HCT116 (cell line): ENCODE measurements at regions not wholly inside any gene's neighbourhood (a gene's known extent, or its start where the extent isn't known, plus 50 kb on each side); places are given as distances from the start of the nearest gene placed in this dataset.

Experiments used
- ATAC-seq: fragments of 200-7000 bp; cut with Tn5 transposase; 2 replicates; pipeline ENCODE4 v1.9.1; 2020; ENCODE audit warnings: mild to moderate bottlenecking, moderate library complexity
- BruUV-seq: library from RNA; stranded (reverse); fragments of 400-500 nt; replicated peaks from 2 replicates; lab custom pipeline; 2021; lab: Mats Ljungman, UMichigan
- CTCF ChIA-PET: fragments of 300-600 bp; sonication (Branson Sonifier 250); formaldehyde crosslinking; loops from one replicate; lab custom pipeline; 2021; ENCODE audit warnings: antibody characterized with exemption; lab: Charles Lee
- POLR2A ChIA-PET: fragments of 300-600, 350-600 bp; sonication (Branson Sonifier 250); formaldehyde crosslinking; loops from one replicate; lab custom pipeline; 2021; ENCODE audit warnings: antibody characterized with exemption; lab: Charles Lee
- RAD21 ChIA-PET, 2 experiments: fragments of 300-600 bp; sonication (Branson Sonifier 250); formaldehyde crosslinking; loops; one replicate each; lab custom pipeline; 2023; ENCODE audit warnings: low total read pairs in 2 of 2; ENCODE audit not compliant: uncharacterized antibody in 2 of 2, unreplicated experiment in 2 of 2, low non-redundant PET in 1 of 2; lab: Charles Lee
- DNase-seq: peaks from one replicate; pipeline ENCODE4 v3.0.0-alpha.2; 2010; ENCODE audit warnings: low read depth, low spot score
- H2AFZ ChIP-seq: fragments of 200-600 bp; shearing (Covaris generic), sonication (generic); 2 replicates; pipeline ENCODE4 v1.6.1; 2017; ENCODE audit warnings: low read depth, mixed run types, mixed read lengths, antibody characterized with exemption, low read length; ENCODE audit not compliant: poor library complexity, severe bottlenecking
- H3K27ac ChIP-seq: 2 replicates; pipeline ENCODE4 v1.5.1; 2012; ENCODE audit warnings: low read depth, low read length
- H3K27me3 ChIP-seq: fragments of 200-600 bp; sonication (generic); 2 replicates; pipeline ENCODE4 v1.6.1; 2016; ENCODE audit warnings: mixed run types, low read length, mixed read lengths; ENCODE audit not compliant: insufficient read depth
- H3K36me3 ChIP-seq, 2 experiments: fragments of 200-500 bp in 1 of 2; fragments of 200-600 bp in 1 of 2; sonication (Bioruptor generic) in 1 of 2; sonication (generic) in 1 of 2; 2 replicates each; pipeline versions ENCODE4 v1.5.1 to v1.6.1; 2014 to 2016; ENCODE audit warnings: low read length in 2 of 2, inconsistent platforms in 1 of 2, mixed read lengths in 1 of 2, mixed run types in 1 of 2; ENCODE audit not compliant: insufficient read depth in 2 of 2, control insufficient read depth in 1 of 2
- H3K4me1 ChIP-seq, 2 experiments: fragments of 200-600 bp in 1 of 2; sonication (generic) in 1 of 2; 2 replicates each; pipeline versions ENCODE4 v1.5.1 to v1.6.1; 2012 to 2017; ENCODE audit warnings: low read length in 2 of 2, inconsistent platforms in 1 of 2, mild to moderate bottlenecking in 1 of 2, mixed read lengths in 1 of 2, mixed run types in 1 of 2, moderate library complexity in 1 of 2; ENCODE audit not compliant: insufficient read depth in 2 of 2, control insufficient read depth in 1 of 2
- H3K4me2 ChIP-seq: fragments of 200-600 bp; sonication (generic); 2 replicates; pipeline ENCODE4 v1.6.1; 2017; ENCODE audit warnings: mixed run types, low read length, mixed read lengths
- H3K4me3 ChIP-seq, 2 experiments: fragments of 200-600 bp in 1 of 2; sonication (generic) in 1 of 2; replicated peaks in 1 of 2; 2 replicates each; pipeline ENCODE4 v1.5.1; 2011 to 2016; ENCODE audit warnings: low read length in 2 of 2, control low read depth in 1 of 2, low read depth in 1 of 2, mild to moderate bottlenecking in 1 of 2, mixed read lengths in 1 of 2, mixed run types in 1 of 2
- H3K79me2 ChIP-seq: fragments of 200-600 bp; sonication (generic); 2 replicates; pipeline ENCODE4 v1.6.1; 2017; ENCODE audit warnings: mild to moderate bottlenecking, mixed run types, low read length, moderate library complexity, mixed read lengths; ENCODE audit not compliant: insufficient read depth
- H3K9ac ChIP-seq: fragments of 200-600 bp; sonication (generic); 2 replicates; pipeline ENCODE4 v1.6.1; 2016; ENCODE audit warnings: low read length, mixed read lengths
- H3K9me2 ChIP-seq: fragments of 200-600 bp; sonication (generic), shearing (Covaris generic); 2 replicates; pipeline ENCODE4 v1.6.1; 2017; ENCODE audit warnings: mixed run types, mild to moderate bottlenecking, moderate library complexity; ENCODE audit not compliant: insufficient read depth
- H3K9me3 ChIP-seq, 2 experiments: fragments of 200-500 bp in 1 of 2; fragments of 200-600 bp in 1 of 2; sonication (Bioruptor generic) in 1 of 2; sonication (generic) in 1 of 2; 2 replicates each; pipeline ENCODE4 v1.6.1; 2014 to 2017; ENCODE audit warnings: low read length in 2 of 2, mixed read lengths in 2 of 2, inconsistent platforms in 1 of 2, low read depth in 1 of 2, mild to moderate bottlenecking in 1 of 2, mixed run types in 1 of 2, moderate library complexity in 1 of 2; ENCODE audit not compliant: control insufficient read depth in 1 of 2, insufficient read depth in 1 of 2
- H4K20me1 ChIP-seq: fragments of 200-600 bp; sonication (generic), shearing (Covaris generic); 2 replicates; pipeline ENCODE4 v1.6.1; 2017; ENCODE audit warnings: mixed run types, mild to moderate bottlenecking, moderate library complexity; ENCODE audit not compliant: insufficient read depth
- CBX3 ChIP-seq: IDR thresholded peaks from 2 replicates; pipeline ENCODE4 v1.6.1; 2012; ENCODE audit warnings: low read depth
- CEBPB ChIP-seq: IDR thresholded peaks from 2 replicates; pipeline ENCODE4 v1.6.1; 2012; ENCODE audit warnings: low read depth
- EGR1 ChIP-seq: IDR thresholded peaks from 2 replicates; pipeline ENCODE4 v1.6.1; 2012; ENCODE audit warnings: low read depth
- ELF1 ChIP-seq: IDR thresholded peaks from 2 replicates; pipeline ENCODE4 v1.6.1; 2012; ENCODE audit warnings: low read depth, borderline replicate concordance
- EZH2 ChIP-seq: fragments of 200-600 bp; sonication (generic); IDR thresholded peaks from 2 replicates; pipeline ENCODE4 v1.6.1; 2017; ENCODE audit warnings: antibody characterized with exemption, mixed run types
- JUND ChIP-seq: IDR thresholded peaks from 2 replicates; pipeline ENCODE4 v1.6.1; 2012
- POLR2AphosphoS5 ChIP-seq: IDR thresholded peaks from 2 replicates; pipeline ENCODE4 v1.6.1; 2011; ENCODE audit warnings: mild to moderate bottlenecking, low read depth, low read length, moderate library complexity
- SP1 ChIP-seq: IDR thresholded peaks from 2 replicates; pipeline ENCODE4 v1.6.1; 2012; ENCODE audit warnings: low read depth
- TCF7L2 ChIP-seq: IDR thresholded peaks from 2 replicates; pipeline ENCODE4 v1.7.0; 2011; ENCODE audit warnings: borderline replicate concordance, inconsistent platforms; ENCODE audit not compliant: insufficient read depth, insufficient read length; ENCODE audit errors: extremely low read depth
- intact Hi-C: fragments of 100-400 bp; cut with micrococcal nuclease; formaldehyde crosslinking; loops from 2 replicates; pipeline ENCODE4 v1.10.0; 2022
- TF ChIP-seq, protein P1 (sequence below): IDR thresholded peaks from 2 replicates; pipeline ENCODE4 v1.6.1; 2012
- TF ChIP-seq, protein P2 (sequence below): IDR thresholded peaks from 2 replicates; pipeline ENCODE4 v1.6.1; 2012; ENCODE audit warnings: low read depth
- TF ChIP-seq, protein P3 (sequence below): IDR thresholded peaks from 2 replicates; pipeline ENCODE4 v1.6.1; 2012

DNA sequence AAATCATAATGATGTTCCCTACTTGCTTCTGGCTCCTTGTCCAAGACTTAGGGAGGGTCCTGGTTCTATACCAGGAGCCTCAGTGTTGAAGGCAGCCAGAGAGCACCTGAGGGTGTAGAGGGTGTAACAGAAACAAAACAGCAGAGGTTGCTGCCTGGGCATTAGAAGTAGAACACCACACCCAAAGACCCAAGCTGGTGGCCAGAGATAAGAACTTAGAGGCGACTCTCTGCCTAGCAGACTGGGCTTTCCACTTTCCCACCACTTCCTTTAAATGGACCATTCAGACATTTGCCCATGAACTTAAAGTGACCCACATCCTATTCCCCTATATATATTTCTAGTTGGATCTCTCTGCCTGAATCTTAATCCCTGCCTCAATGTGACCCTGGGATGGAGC is 189.8 kb downstream of the KLF13 start:
- Histone ChIP-seq H3K79me2 (no peaks in the 10 kb centered on the region), H3K36me3 (no peaks in the 10 kb centered on the region), H2AFZ (no peak overlapping the region), H3K4me1 (no peaks in the 10 kb centered on the region), H4K20me1 (no peaks in the 10 kb centered on the region), H3K4me3 (no peak overlapping the region), H3K4me2 (no peak overlapping the region), H3K9me2 (no peaks in the 10 kb centered on the region), H3K27ac (no peak overlapping the region), H3K9me3 (no peaks in the 10 kb centered on the region), H3K27me3 (no peaks in the 10 kb centered on the region), H3K9ac (no peak overlapping the region)
- POLR2A ChIA-PET = no interaction called here
- no peak for ATAC-seq
- intact Hi-C loops = no loop called here
- CTCF ChIA-PET = no interaction called here
- no peak for DNase-seq
- RAD21 ChIA-PET = no interaction called here
- BruUV-seq = no TSS peak
- TF ChIP-seq SP1 (no peak), ELF1 (no peak)

DNA sequence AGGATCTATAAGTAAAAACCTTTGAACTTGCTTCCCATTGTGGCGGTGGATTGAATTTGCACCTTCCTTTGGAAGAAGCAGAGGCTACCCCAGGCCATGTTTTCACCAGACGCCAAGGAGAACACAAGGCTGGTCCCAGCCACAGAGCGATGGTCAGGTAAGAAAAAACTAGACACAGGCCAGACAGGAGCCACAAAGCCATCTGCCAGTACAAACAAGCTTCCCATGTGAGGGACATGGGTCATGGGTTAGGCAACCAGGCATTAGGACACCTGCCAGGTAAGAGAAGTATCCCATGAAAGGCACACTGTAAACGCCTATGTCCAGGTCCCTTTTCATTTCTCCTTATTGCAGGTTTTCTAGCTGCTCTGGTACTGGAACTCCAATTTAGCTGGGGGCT is 190.2 kb downstream of the KLF13 start:
- no TSS peak for BruUV-seq
- Histone ChIP-seq H3K79me2 (no peaks in the 10 kb centered on the region), H3K4me1 (no peaks in the 10 kb centered on the region), H4K20me1 (no peaks in the 10 kb centered on the region), H3K4me3 (no peak overlapping the region), H3K9ac (no peak overlapping the region), H3K9me2 (no peaks in the 10 kb centered on the region), H3K36me3 (no peaks in the 10 kb centered on the region), H3K9me3 (no peaks in the 10 kb centered on the region), H3K27ac (no peak overlapping the region), H3K4me2 (no peak overlapping the region), H3K27me3 (no peaks in the 10 kb centered on the region), H2AFZ (no peak overlapping the region)
- ChIA-PET RAD21 (no interaction called here), POLR2A (no interaction called here), CTCF (no interaction called here)
- intact Hi-C loops = no loop called here
- no peak for DNase-seq
- no peak for TF ChIP-seq JUND
- TF ChIP-seq, protein P1, sequence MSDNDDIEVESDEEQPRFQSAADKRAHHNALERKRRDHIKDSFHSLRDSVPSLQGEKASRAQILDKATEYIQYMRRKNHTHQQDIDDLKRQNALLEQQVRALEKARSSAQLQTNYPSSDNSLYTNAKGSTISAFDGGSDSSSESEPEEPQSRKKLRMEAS = no peak
- TF ChIP-seq, protein P2, sequence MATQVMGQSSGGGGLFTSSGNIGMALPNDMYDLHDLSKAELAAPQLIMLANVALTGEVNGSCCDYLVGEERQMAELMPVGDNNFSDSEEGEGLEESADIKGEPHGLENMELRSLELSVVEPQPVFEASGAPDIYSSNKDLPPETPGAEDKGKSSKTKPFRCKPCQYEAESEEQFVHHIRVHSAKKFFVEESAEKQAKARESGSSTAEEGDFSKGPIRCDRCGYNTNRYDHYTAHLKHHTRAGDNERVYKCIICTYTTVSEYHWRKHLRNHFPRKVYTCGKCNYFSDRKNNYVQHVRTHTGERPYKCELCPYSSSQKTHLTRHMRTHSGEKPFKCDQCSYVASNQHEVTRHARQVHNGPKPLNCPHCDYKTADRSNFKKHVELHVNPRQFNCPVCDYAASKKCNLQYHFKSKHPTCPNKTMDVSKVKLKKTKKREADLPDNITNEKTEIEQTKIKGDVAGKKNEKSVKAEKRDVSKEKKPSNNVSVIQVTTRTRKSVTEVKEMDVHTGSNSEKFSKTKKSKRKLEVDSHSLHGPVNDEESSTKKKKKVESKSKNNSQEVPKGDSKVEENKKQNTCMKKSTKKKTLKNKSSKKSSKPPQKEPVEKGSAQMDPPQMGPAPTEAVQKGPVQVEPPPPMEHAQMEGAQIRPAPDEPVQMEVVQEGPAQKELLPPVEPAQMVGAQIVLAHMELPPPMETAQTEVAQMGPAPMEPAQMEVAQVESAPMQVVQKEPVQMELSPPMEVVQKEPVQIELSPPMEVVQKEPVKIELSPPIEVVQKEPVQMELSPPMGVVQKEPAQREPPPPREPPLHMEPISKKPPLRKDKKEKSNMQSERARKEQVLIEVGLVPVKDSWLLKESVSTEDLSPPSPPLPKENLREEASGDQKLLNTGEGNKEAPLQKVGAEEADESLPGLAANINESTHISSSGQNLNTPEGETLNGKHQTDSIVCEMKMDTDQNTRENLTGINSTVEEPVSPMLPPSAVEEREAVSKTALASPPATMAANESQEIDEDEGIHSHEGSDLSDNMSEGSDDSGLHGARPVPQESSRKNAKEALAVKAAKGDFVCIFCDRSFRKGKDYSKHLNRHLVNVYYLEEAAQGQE = no peak
- no peak for TF ChIP-seq CEBPB
- no peak for TF ChIP-seq EGR1
- TF ChIP-seq EZH2 = no peak
- no peak for TF ChIP-seq CBX3
- TF ChIP-seq, protein P3, sequence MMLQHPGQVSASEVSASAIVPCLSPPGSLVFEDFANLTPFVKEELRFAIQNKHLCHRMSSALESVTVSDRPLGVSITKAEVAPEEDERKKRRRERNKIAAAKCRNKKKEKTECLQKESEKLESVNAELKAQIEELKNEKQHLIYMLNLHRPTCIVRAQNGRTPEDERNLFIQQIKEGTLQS = no peak
- TF ChIP-seq TCF7L2 = no peak
- no peak for TF ChIP-seq POLR2AphosphoS5
- no peak for ATAC-seq
